GM12891 (cell line): ENCODE measurements at regions not wholly inside any gene's neighbourhood (a gene's known extent, or its start where the extent isn't known, plus 50 kb on each side); places are given as distances from the start of the nearest gene placed in this dataset.
"Not testable (repeated sequence)": the region's sequence is repeated elsewhere in the genome, so short reads cannot be mapped to it uniquely, and the experiment has no call there.

Experiments
- DNase-seq: peaks from one replicate; pipeline ENCODE4 v3.0.0; 2011; ENCODE audit warnings: low spot score; ENCODE audit not compliant: insufficient read length
- FAIRE-seq: peaks from 2 replicates; lab custom pipeline; 2011; peaks lifted over from hg19 to GRCh38; lab: Jason Lieb, UNC
- PAX5 ChIP-seq: IDR thresholded peaks from 2 replicates; pipeline ENCODE4 v1.6.1; 2011; ENCODE audit warnings: low read length, moderate library complexity, mild to moderate bottlenecking; ENCODE audit not compliant: insufficient read depth, severe bottlenecking
- POLR2A ChIP-seq: IDR thresholded peaks from 2 replicates; pipeline ENCODE4 v1.6.1; 2011; ENCODE audit warnings: low read depth, low read length, control low read depth
- POLR2AphosphoS5 ChIP-seq: IDR thresholded peaks from 2 replicates; pipeline ENCODE4 v1.6.1; 2011; ENCODE audit warnings: low read depth, low read length, control low read depth
- POU2F2 ChIP-seq: IDR thresholded peaks from 2 replicates; pipeline ENCODE4 v1.6.1; 2011; ENCODE audit warnings: low read depth, mild to moderate bottlenecking, control low read depth, low read length, moderate library complexity
- SPI1 ChIP-seq: IDR thresholded peaks from 2 replicates; pipeline ENCODE4 v1.6.1; 2011; ENCODE audit warnings: low read depth, low read length, control low read depth
- TAF1 ChIP-seq: IDR thresholded peaks from 2 replicates; pipeline ENCODE4 v1.6.1; 2011; ENCODE audit warnings: low read depth, low read length, control low read depth

GRCh38 chr18:67133669-67134068, 382.9 kb downstream of the DSEL start:
- FAIRE-seq (no peak), DNase-seq (no peak)
- TF ChIP-seq TAF1, result no peak
- TF ChIP-seq SPI1, result no peak
- no peak for TF ChIP-seq POLR2A
- TF ChIP-seq POLR2AphosphoS5, result no peak
- TF ChIP-seq POU2F2, result no peak
- TF ChIP-seq PAX5, result no peak

- FAIRE-seq (no peak), DNase-seq (no peak)
- TF ChIP-seq SPI1, result no peak
- no peak for TF ChIP-seq PAX5
- TF ChIP-seq POU2F2, result no peak
- TF ChIP-seq POLR2A, result no peak
- no peak for TF ChIP-seq TAF1
- no peak for TF ChIP-seq POLR2AphosphoS5
These were observed 383.6 kb downstream of the DSEL start for GRCh38 chr18:67132919-67133318.

GRCh38 chr18:67131498-67131897, 385.0 kb downstream of the DSEL start:
- no peak for TF ChIP-seq POU2F2
- no peak for TF ChIP-seq TAF1
- TF ChIP-seq POLR2A, result no peak
- TF ChIP-seq POLR2AphosphoS5, result no peak
- TF ChIP-seq PAX5, result no peak
- no peak for TF ChIP-seq SPI1
- FAIRE-seq (no peak), DNase-seq (no peak)

GRCh38 chr18:67126751-67127150, 389.8 kb downstream of the DSEL start:
- FAIRE-seq, DNase-seq: not testable (repeated sequence)

DNA sequence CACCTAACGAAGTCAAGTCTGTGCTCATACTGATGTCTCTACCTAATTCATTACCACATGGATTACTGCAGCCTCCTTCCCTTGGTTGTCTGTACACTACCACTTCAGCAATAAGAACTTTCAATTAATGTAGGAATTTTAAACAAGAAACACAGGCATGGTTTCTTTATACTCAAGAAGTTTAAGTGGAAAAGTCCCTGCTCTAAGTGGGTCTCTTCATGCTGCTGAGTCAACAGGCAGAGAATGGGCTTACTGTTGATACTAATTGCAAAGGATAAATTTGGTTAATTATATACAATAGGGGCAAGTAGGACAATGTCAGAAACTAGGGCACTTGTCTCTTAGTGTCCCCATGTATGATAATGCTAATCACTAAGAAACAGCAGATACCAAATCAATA, 392.6 kb downstream of the DSEL start:
- TF ChIP-seq TAF1, result no peak
- FAIRE-seq, result no peak

DNA sequence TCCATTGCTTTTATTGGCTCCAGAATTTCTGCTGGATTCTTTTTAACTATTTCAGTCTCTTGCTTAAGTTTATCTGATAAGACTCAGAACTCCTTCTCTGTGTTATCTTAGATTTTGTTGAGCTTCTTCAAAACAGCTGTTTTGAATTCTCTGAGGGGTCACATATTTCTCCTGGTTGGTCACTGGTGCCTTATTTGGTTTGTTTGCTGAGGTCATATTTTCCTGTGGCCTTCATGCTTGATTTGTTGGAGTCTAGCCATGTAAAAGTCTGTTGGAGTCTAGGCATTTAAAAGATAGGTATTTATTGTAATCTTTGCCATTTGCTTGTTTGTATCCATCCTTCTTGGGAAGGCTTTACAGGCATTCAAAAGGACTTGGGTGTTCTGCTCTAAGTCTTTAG, 398.7 kb downstream of the DSEL start:
- DNase-seq, result no peak
- FAIRE-seq, result no peak
- no peak for TF ChIP-seq PAX5
- TF ChIP-seq TAF1, result no peak
- TF ChIP-seq POU2F2, result no peak
- TF ChIP-seq SPI1, result no peak
- TF ChIP-seq POLR2A, result no peak
- TF ChIP-seq POLR2AphosphoS5, result no peak

More for the DNA sequence above, 392.6 kb downstream of the DSEL start:
- DNase-seq, result no peak

DNA sequence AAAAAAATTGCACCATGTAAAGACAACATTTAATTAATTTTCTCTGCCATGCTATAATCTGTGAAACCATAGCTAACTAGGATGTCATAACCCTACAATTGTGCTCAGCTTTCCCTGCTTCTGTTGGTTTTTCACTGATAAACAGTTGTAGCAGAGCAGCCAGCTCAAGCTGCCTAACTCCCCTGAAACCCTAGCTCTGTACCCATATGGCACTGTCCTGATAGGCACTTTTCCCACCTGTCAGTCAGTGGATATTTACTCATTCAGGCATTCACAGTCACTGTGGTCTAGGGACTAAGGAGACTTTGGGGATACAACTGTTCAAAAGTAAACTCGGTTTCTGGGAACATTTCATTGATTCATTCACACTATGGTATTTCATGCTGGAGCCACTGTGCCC, 407.0 kb downstream of the DSEL start:
- no peak for DNase-seq
- FAIRE-seq, result no peak

GRCh38 chr18:67108894-67109293, 407.6 kb downstream of the DSEL start:
- TF ChIP-seq TAF1, result no peak
- TF ChIP-seq POU2F2, result no peak
- no peak for TF ChIP-seq PAX5
- TF ChIP-seq SPI1, result no peak
- TF ChIP-seq POLR2A, result no peak
- TF ChIP-seq POLR2AphosphoS5, result no peak
- FAIRE-seq (no peak), DNase-seq (no peak)

More for the DNA sequence above, 407.0 kb downstream of the DSEL start:
- TF ChIP-seq PAX5 (no peak), POLR2AphosphoS5 (no peak), TAF1 (no peak), POLR2A (no peak), SPI1 (no peak), POU2F2 (no peak)

DNA sequence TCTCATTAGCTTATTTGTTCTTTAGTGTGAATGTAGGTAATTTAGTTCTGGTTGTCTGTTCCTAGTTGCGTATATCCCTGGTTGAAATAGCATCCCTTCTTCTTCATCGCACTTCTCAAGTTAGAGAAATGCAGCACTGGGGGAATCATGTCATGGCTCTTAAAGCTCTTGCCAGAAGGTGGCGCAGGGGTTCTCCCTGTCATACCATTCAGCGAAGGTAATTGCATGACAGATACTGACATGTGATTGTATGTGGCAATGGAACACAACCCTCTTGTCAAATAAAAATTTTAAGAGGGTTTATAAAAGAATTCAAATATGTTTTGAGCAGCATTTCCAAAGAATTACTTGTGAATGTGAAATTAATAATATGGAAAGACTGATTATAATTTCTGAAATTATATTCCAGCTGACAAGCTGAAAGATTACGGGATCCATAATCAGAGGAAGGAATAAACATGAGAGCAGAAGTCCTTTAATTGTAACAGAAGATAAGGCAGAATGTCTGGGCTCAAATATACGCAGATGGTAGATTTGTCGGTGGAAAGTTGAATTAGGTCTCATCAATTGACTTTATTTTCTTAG, 411.7 kb downstream of the DSEL start:
- no peak for TF ChIP-seq TAF1
- TF ChIP-seq PAX5, result no peak
- TF ChIP-seq POLR2A, result no peak
- TF ChIP-seq POLR2AphosphoS5, result no peak
- no peak for TF ChIP-seq SPI1
- TF ChIP-seq POU2F2, result no peak
- peak; percentile 81 for FAIRE-seq

GRCh38 chr18:67094123-67094522, 422.4 kb downstream of the DSEL start:
- FAIRE-seq, result no peak
- no peak for DNase-seq
- TF ChIP-seq PAX5 (no peak), POLR2AphosphoS5 (no peak), POU2F2 (no peak), TAF1 (no peak), SPI1 (no peak), POLR2A (no peak)

More for the DNA sequence above, 411.7 kb downstream of the DSEL start:
- DNase-seq, result no peak

DNA sequence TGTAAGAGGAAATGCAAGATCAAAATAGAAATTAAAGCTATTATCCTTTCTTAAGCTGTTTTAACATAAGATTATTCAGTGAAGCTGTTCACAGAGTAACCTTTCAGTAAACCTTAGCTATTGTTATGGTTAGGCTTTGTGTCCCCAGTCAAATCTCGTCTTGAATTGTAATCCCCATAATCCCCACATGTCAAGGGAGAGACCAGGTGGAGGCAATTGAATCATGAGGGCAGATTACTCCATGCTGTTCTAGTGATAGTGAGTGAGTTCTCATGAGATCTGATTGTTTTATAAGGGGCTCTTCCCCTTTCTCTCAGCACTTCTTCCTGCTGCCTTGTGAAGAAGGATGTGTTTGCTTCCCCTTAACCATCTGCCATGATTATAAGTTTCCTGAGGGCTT, 424.4 kb downstream of the DSEL start:
- DNase-seq (no peak), FAIRE-seq (no peak)
- TF ChIP-seq POLR2AphosphoS5, result no peak
